ENCODE measurements at regions not wholly inside any gene's neighbourhood (a gene's known extent, or its start where the extent isn't known, plus 50 kb on each side); places are given as distances from the start of the nearest gene placed in this dataset.

GRCh38 chr9:107683566-107683965 is 194.0 kb upstream of the KLF4 start:
- Histone ChIP-seq H3K4me1 (ENCODE audit: insufficient read depth, low read length) (no peaks in the 10 kb centered on the region), H3K79me2 (ENCODE audit: insufficient read depth, low read length) (no peaks in the 10 kb centered on the region), H2AFZ (ENCODE audit: low read length) (no peak overlapping the region), H3K4me3 (replicated peaks in 1 of 3; ENCODE audit: insufficient read depth in 1 of 3, low read depth in 2 of 3, low read length in 3 of 3) (no peak overlapping the region), H3K9me3 (ENCODE audit: low read length) (no peaks in the 10 kb centered on the region), H3K9ac (ENCODE audit: insufficient read depth, low read depth, low read length) (no peak overlapping the region), H4K20me1 (ENCODE audit: insufficient read depth, low read length) (no peaks in the 10 kb centered on the region), H3K36me3 (replicated peaks in 1 of 2; ENCODE audit: control insufficient read depth in 1 of 2, insufficient read depth in 2 of 2, low read length in 2 of 2) (no peaks in the 10 kb centered on the region), H3K4me2 (ENCODE audit: low read depth, low read length) (no peak overlapping the region), H3K27ac (ENCODE audit: extremely low read length, insufficient read depth, low read length) (no peak overlapping the region), H3K27me3 (ENCODE audit: control insufficient read depth in 1 of 2, insufficient read depth in 2 of 2, low read length in 2 of 2) (no peaks in the 10 kb centered on the region)
- intact Hi-C loops (cut with micrococcal nuclease; ENCODE audit: unreplicated experiment), result no loop called here
- no TSS peak for BruUV-seq (replicated peaks)
- ATAC-seq (no peak), DNase-seq (ENCODE audit: low spot score) (no peak), FAIRE-seq (no peak)
- ChIA-PET POLR2A (no interaction called here), CTCF (ENCODE audit: low intra/inter-chr PET ratio, low total read pairs) (no interaction called here)
- TF ChIP-seq KDM5B (CRISPR knock-in tag; IDR thresholded peaks at IDR 0.05; ENCODE audit: borderline replicate concordance) (no peak), ISL2 (CRISPR knock-in tag; IDR thresholded peaks at IDR 0.05) (no peak), PCBP1 (IDR thresholded peaks at IDR 0.05; ENCODE audit: borderline replicate concordance, low read depth, low read length) (no peak), ZNF703 (CRISPR knock-in tag; IDR thresholded peaks at IDR 0.05; ENCODE audit: borderline replicate concordance) (no peak), NONO (IDR thresholded peaks at IDR 0.05) (no peak), NONO (CRISPR knock-in tag; conservative IDR thresholded peaks at IDR 0.05) (no peak), PLRG1 (conservative IDR thresholded peaks at IDR 0.05) (no peak), HNF4A (CRISPR knock-in tag; IDR thresholded peaks at IDR 0.05) (no peak), SIN3B (IDR thresholded peaks at IDR 0.05; ENCODE audit: low read length) (no peak), PTBP1 (IDR thresholded peaks at IDR 0.05; ENCODE audit: low read depth, low read length, poor library complexity, severe bottlenecking) (no peak), ZNF619 (CRISPR knock-in tag; IDR thresholded peaks at IDR 0.05) (no peak), ATF4 (CRISPR knock-in tag; IDR thresholded peaks at IDR 0.05) (no peak), ZNF230 (CRISPR knock-in tag; IDR thresholded peaks at IDR 0.05) (no peak), TRIM22 (IDR thresholded peaks at IDR 0.05) (no peak), ZNF124 (CRISPR knock-in tag; IDR thresholded peaks at IDR 0.05) (no peak), GATA4 (IDR thresholded peaks at IDR 0.05; ENCODE audit: borderline replicate concordance, low read depth) (no peak), ZNF713 (CRISPR knock-in tag; IDR thresholded peaks at IDR 0.05) (no peak), TEAD3 (CRISPR knock-in tag; optimal IDR thresholded peaks at IDR 0.05; ENCODE audit: borderline replicate concordance) (no peak), REST (IDR thresholded peaks at IDR 0.05; ENCODE audit: borderline replicate concordance in 1 of 2, low read depth in 1 of 2, low read length in 2 of 2) (no peak), ZNF34 (CRISPR knock-in tag; IDR thresholded peaks at IDR 0.05; ENCODE audit: borderline replicate concordance) (no peak)
- in situ Hi-C loops (cut with HindIII; ENCODE audit: extremely low pct_ligation_motif_present, low pct_unique_long_range_greater_than_20kb), result no loop called here

Data from HepG2 (cell line).